SK-N-SH (cell line): ENCODE measurements at regions not wholly inside any gene's neighbourhood (a gene's known extent, or its start where the extent isn't known, plus 50 kb on each side); places are given as distances from the start of the nearest gene placed in this dataset.

Experiments
- CTCF ChIA-PET: fragments of 300-600, 350-600 bp; formaldehyde crosslinking; extraction: SDS; loops from one replicate; lab custom pipeline; 2021; lab: Yijun Ruan, JAX
- POLR2A ChIA-PET: fragments of 350-600 bp; sonication (Branson Sonifier 250); formaldehyde crosslinking; extraction: SDS; loops from one replicate; lab custom pipeline; 2020; ENCODE audit warnings: antibody characterized with exemption, inconsistent platforms; lab: Yijun Ruan, JAX
- DNase-seq: peaks from one replicate; pipeline ENCODE4 v3.0.0; 2012
- H2AFZ ChIP-seq: fragments of 200-600 bp; sonication (generic); 2 replicates; pipeline ENCODE4 v1.8.1; 2016; ENCODE audit warnings: antibody characterized with exemption, mild to moderate bottlenecking, low read depth
- H3F3A ChIP-seq: fragments of 200-600 bp; sonication (generic); replicated peaks from 2 replicates; pipeline ENCODE3; 2016; ENCODE audit warnings: antibody characterized with exemption, mild to moderate bottlenecking; ENCODE audit not compliant: insufficient read depth
- H3K27ac ChIP-seq, 2 experiments: fragments of 200-500 bp in 1 of 2; fragments of 200-600 bp in 1 of 2; sonication (Bioruptor generic) in 1 of 2; sonication (generic), shearing (Covaris generic) in 1 of 2; 2 replicates each; pipeline versions ENCODE4 v1.5.1 to v1.6.1; 2014 to 2016; ENCODE audit warnings: low read depth in 2 of 2, inconsistent platforms in 1 of 2, low read length in 1 of 2, mild to moderate bottlenecking in 1 of 2, mixed read lengths in 1 of 2
- H3K27me3 ChIP-seq: fragments of 200-600 bp; sonication (generic), shearing (Covaris generic); 2 replicates; pipeline ENCODE4 v1.6.1; 2016; ENCODE audit warnings: mixed run types; ENCODE audit not compliant: insufficient read depth
- H3K36me3 ChIP-seq, 2 experiments: fragments of 200-500 bp in 1 of 2; fragments of 200-600 bp in 1 of 2; sonication (Bioruptor generic) in 1 of 2; sonication (generic) in 1 of 2; replicated peaks in 1 of 2; 2 replicates each; pipeline versions ENCODE3 to v1.5.1; 2014 to 2016; ENCODE audit warnings: low read length in 1 of 2, mild to moderate bottlenecking in 1 of 2; ENCODE audit not compliant: insufficient read depth in 2 of 2, control insufficient read depth in 1 of 2
- H3K4me1 ChIP-seq, 2 experiments: fragments of 200-500 bp in 1 of 2; fragments of 200-600 bp in 1 of 2; sonication (Bioruptor generic) in 1 of 2; sonication (generic), shearing (Covaris generic) in 1 of 2; 2 replicates each; pipeline versions ENCODE4 v1.5.1 to v1.6.1; 2014 to 2016; ENCODE audit warnings: low read depth in 1 of 2, low read length in 1 of 2, mixed run types in 1 of 2; ENCODE audit not compliant: insufficient read depth in 2 of 2, control insufficient read depth in 1 of 2
- H3K4me2 ChIP-seq: fragments of 200-600 bp; sonication (generic), shearing (Covaris generic); 2 replicates; pipeline ENCODE4 v1.6.1; 2017; ENCODE audit warnings: mixed run types
- H3K4me3 ChIP-seq, 2 experiments: fragments of 200-500 bp in 1 of 2; fragments of 200-600 bp in 1 of 2; sonication (Bioruptor generic) in 1 of 2; sonication (generic), shearing (Covaris generic) in 1 of 2; 2 replicates each; pipeline versions ENCODE4 v1.5.1 to v1.8.1; 2014 to 2016; ENCODE audit warnings: low read depth in 2 of 2, inconsistent platforms in 1 of 2, low read length in 1 of 2, mild to moderate bottlenecking in 1 of 2, mixed read lengths in 1 of 2, moderate library complexity in 1 of 2
- H3K79me2 ChIP-seq: fragments of 200-600 bp; sonication (generic); 2 replicates; pipeline ENCODE4 v1.8.1; 2017; ENCODE audit warnings: mild to moderate bottlenecking; ENCODE audit not compliant: insufficient read depth
- H3K9ac ChIP-seq: fragments of 200-600 bp; sonication (generic); 2 replicates; pipeline ENCODE4 v1.6.1; 2017; ENCODE audit warnings: mixed run types
- H3K9me2 ChIP-seq: fragments of 200-600 bp; sonication (generic); 2 replicates; pipeline ENCODE4 v1.6.1; 2017; ENCODE audit warnings: mixed run types
- H3K9me3 ChIP-seq: fragments of 200-600 bp; sonication (generic); 2 replicates; pipeline ENCODE4 v1.6.1; 2017; ENCODE audit warnings: mixed run types, mild to moderate bottlenecking, moderate library complexity
- H4K20me1 ChIP-seq: fragments of 200-600 bp; sonication (generic); 2 replicates; pipeline ENCODE4 v1.6.1; 2017; ENCODE audit warnings: mild to moderate bottlenecking, mixed run types; ENCODE audit not compliant: insufficient read depth
- CTCF ChIP-seq: fragments of 200-600 bp; sonication (generic); IDR thresholded peaks from 2 replicates; pipeline ENCODE4 v1.6.1; 2017; ENCODE audit warnings: antibody characterized with exemption, mild to moderate bottlenecking, moderate library complexity
- ELF1 ChIP-seq: IDR thresholded peaks from 2 replicates; pipeline ENCODE4 v1.4.0; 2012
- EP300 ChIP-seq, 2 experiments: IDR thresholded peaks; 2 replicates each; pipeline versions ENCODE4 v1.4.0 to v1.6.1; 2012; ENCODE audit warnings: borderline replicate concordance in 1 of 2, low read depth in 1 of 2, low read length in 1 of 2
- EZH2phosphoT487 ChIP-seq: fragments of 200-600 bp; sonication (generic); IDR thresholded peaks from 2 replicates; pipeline ENCODE4 v1.6.1; 2017; ENCODE audit warnings: low read depth, mixed run types, mild to moderate bottlenecking, antibody characterized with exemption, moderate library complexity, borderline replicate concordance
- FOSL2 ChIP-seq: IDR thresholded peaks from 2 replicates; pipeline ENCODE4 v1.4.0; 2012; ENCODE audit warnings: low read depth, mild to moderate bottlenecking, moderate library complexity, borderline replicate concordance
- FOXM1 ChIP-seq: IDR thresholded peaks from 2 replicates; pipeline ENCODE4 v1.4.0; 2012; ENCODE audit warnings: low read depth, mild to moderate bottlenecking
- GATA2 ChIP-seq: sonication (generic); formaldehyde crosslinking; IDR thresholded peaks from 2 replicates; pipeline ENCODE4 v1.5.0; 2020; ENCODE audit warnings: mild to moderate bottlenecking, missing genetic modification reagents
- JUND ChIP-seq: IDR thresholded peaks from 2 replicates; pipeline ENCODE4 v1.4.0; 2012
- MAX ChIP-seq: IDR thresholded peaks from 2 replicates; pipeline ENCODE4 v1.4.0; 2012; ENCODE audit warnings: low read depth
- MEF2A ChIP-seq: IDR thresholded peaks from 2 replicates; pipeline ENCODE4 v1.4.0; 2012; ENCODE audit warnings: low read depth, borderline replicate concordance
- MXI1 ChIP-seq: IDR thresholded peaks from 2 replicates; pipeline ENCODE4 v1.6.1; 2012; ENCODE audit warnings: mild to moderate bottlenecking, low read depth, low read length, improper control_type of control experiment
- NFIC ChIP-seq: IDR thresholded peaks from 2 replicates; pipeline ENCODE4 v1.4.0; 2012; ENCODE audit warnings: borderline replicate concordance
- NRF1 ChIP-seq: IDR thresholded peaks from 2 replicates; pipeline ENCODE4 v1.6.1; 2012; ENCODE audit warnings: low read depth, mild to moderate bottlenecking, low read length
- PBX3 ChIP-seq: IDR thresholded peaks from 2 replicates; pipeline ENCODE4; 2012
- RCOR1 ChIP-seq: fragments of 150-350 bp; IDR thresholded peaks from 2 replicates; pipeline ENCODE4 v1.6.1; 2017; ENCODE audit warnings: antibody characterized with exemption, low read length
- REST ChIP-seq: IDR thresholded peaks from 2 replicates; pipeline ENCODE4 v1.6.1; 2012; ENCODE audit warnings: mild to moderate bottlenecking, low read depth, low read length, moderate library complexity
- RFX5 ChIP-seq: IDR thresholded peaks from 2 replicates; pipeline ENCODE4 v1.6.1; 2012; ENCODE audit warnings: mild to moderate bottlenecking, improper control_type of control experiment, low read length
- SIN3A ChIP-seq: IDR thresholded peaks from 2 replicates; pipeline ENCODE4 v1.6.1; 2012; ENCODE audit warnings: low read depth, mild to moderate bottlenecking, low read length, moderate library complexity, borderline replicate concordance
- SMC3 ChIP-seq: IDR thresholded peaks from 2 replicates; pipeline ENCODE4 v1.6.1; 2012; ENCODE audit warnings: low read depth, low read length, improper control_type of control experiment
- TCF12 ChIP-seq: IDR thresholded peaks from 2 replicates; pipeline ENCODE4 v1.4.0; 2012
- USF1 ChIP-seq: IDR thresholded peaks from 2 replicates; pipeline ENCODE4 v1.4.0; 2012; ENCODE audit warnings: low read depth, borderline replicate concordance
- WGBS: methylation state at CpG from one replicate; pipeline ENCODE4 v1.1.6; 2017; ENCODE audit warnings: low lambda C conversion rate; 5-methylcytosine and 5-hydroxymethylcytosine counted together

GRCh38 chr6:49328051-49328744 is 134.9 kb downstream of the MMUT start:
- Histone ChIP-seq H4K20me1 (no peaks in the 10 kb centered on the region), H3K4me2 (no peak overlapping the region), H3K27ac (peak overlapping the region; percentile 53 to 79; a peak in 3 of 4 replicates), H3K9me3 (no peaks in the 10 kb centered on the region), H3K79me2 (no peaks in the 10 kb centered on the region), H3F3A (peaks cover 6% of the 10 kb centered on the region), H3K27me3 (no peaks in the 10 kb centered on the region), H3K4me1 (peaks cover 4 to 7% of the 10 kb centered on the region in 2 experiments; a peak in 3 of 4 replicates), H3K9ac (no peak overlapping the region), H3K9me2 (no peaks in the 10 kb centered on the region), H2AFZ (peak overlapping the region; percentile 35; the same call in 1 of the 2 replicates), H3K4me3 (no peak overlapping the region), H3K36me3 (no peaks in the 10 kb centered on the region)
- ChIA-PET CTCF (no interaction called here), POLR2A (no interaction called here)
- 59% methylated on average over 1 of the region's 1 CpG for WGBS
- peak; percentile 4 for DNase-seq
- TF ChIP-seq RFX5 (no peak), EP300 (IDR thresholded peaks at IDR 0.05; ENCODE audit: borderline replicate concordance in 1 of 2, low read depth in 1 of 2, low read length in 1 of 2) (peak in 1 of 2 experiments; percentile 48; a peak in 1 of 4 replicates), GATA2 (CRISPR knock-in tag) (peak; percentile 81)

GRCh38 chr6:49327571-49327970 is 135.5 kb downstream of the MMUT start:
- ChIA-PET CTCF (no interaction called here), POLR2A (no interaction called here)
- H3K9ac ChIP-seq = no peak overlapping the region
- WGBS = 100% methylated on average over 2 of the region's 2 CpGs
- no peaks in the 10 kb centered on the region for H3K9me2 ChIP-seq
- H3F3A ChIP-seq = peaks cover 6% of the 10 kb centered on the region
- H4K20me1 ChIP-seq = no peaks in the 10 kb centered on the region
- no peaks in the 10 kb centered on the region for H3K9me3 ChIP-seq
- H3K4me2 ChIP-seq = peak overlapping the region; percentile 42
- H3K36me3 ChIP-seq = no peaks in the 10 kb centered on the region
- H3K27me3 ChIP-seq = no peaks in the 10 kb centered on the region
- no peak for TF ChIP-seq NRF1
- TF ChIP-seq TCF12 = no peak
- no peak for TF ChIP-seq FOSL2
- no peak for TF ChIP-seq SMC3
- no peak for TF ChIP-seq MAX
- no peak for TF ChIP-seq PBX3
- no peak for TF ChIP-seq SIN3A
- TF ChIP-seq RCOR1 = no peak
- TF ChIP-seq NFIC = no peak
- TF ChIP-seq MXI1 = no peak
- TF ChIP-seq USF1 = no peak
- no peak for TF ChIP-seq MEF2A
- TF ChIP-seq JUND = no peak
- no peak for TF ChIP-seq ELF1
- TF ChIP-seq CTCF = no peak
- no peak for TF ChIP-seq REST
- TF ChIP-seq FOXM1 = no peak
- no peak for TF ChIP-seq EP300 (IDR thresholded peaks at IDR 0.05; ENCODE audit: borderline replicate concordance in 1 of 2, low read depth in 1 of 2, low read length in 1 of 2)
- no peak for TF ChIP-seq EZH2phosphoT487
- no peak for DNase-seq
- H3K79me2 ChIP-seq = no peaks in the 10 kb centered on the region
- peak overlapping the region; percentile 35; the same call in 1 of the 2 replicates for H2AFZ ChIP-seq
- peaks cover 4 to 7% of the 10 kb centered on the region in 2 experiments; a peak in 3 of 4 replicates for H3K4me1 ChIP-seq
- H3K27ac ChIP-seq = peak overlapping the region; percentile 53 to 79
- H3K4me3 ChIP-seq = no peak overlapping the region
